Effector CD8-positive, alpha-beta T cell (primary cell): ENCODE measurements at regions not wholly inside any gene's neighbourhood (a gene's known extent, or its start where the extent isn't known, plus 50 kb on each side); places are given as distances from the start of the nearest gene placed in this dataset.
"Not testable (repeated sequence)": the region's sequence is repeated elsewhere in the genome, so short reads cannot be mapped to it uniquely, and the experiment has no call there.

ENCODE experiments used
- DNase-seq: peaks from one replicate; lab custom pipeline; 2025; lab: John Stamatoyannopoulos, UW

DNA sequence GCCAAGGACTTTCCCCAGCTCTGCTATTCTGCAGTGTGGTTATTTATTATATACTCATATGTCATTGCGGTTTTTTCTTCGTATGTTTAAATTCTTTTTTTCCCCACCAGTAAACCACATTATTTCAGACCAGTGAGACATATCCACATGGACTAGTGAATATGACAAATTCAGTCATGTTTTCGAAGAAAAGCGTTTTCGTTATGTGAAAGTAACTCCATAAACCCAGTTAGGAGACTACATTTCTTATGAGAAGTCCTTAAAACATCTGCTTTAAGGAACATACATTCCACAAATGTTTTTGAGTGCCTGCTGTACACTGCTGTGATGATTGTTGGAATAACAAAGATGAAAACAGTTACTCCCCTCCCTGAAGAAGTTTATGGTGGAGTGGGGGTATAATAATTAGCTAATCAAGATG lies 591.8 kb upstream of the CLINT1 start:
- DNase-seq = no peak

DNA sequence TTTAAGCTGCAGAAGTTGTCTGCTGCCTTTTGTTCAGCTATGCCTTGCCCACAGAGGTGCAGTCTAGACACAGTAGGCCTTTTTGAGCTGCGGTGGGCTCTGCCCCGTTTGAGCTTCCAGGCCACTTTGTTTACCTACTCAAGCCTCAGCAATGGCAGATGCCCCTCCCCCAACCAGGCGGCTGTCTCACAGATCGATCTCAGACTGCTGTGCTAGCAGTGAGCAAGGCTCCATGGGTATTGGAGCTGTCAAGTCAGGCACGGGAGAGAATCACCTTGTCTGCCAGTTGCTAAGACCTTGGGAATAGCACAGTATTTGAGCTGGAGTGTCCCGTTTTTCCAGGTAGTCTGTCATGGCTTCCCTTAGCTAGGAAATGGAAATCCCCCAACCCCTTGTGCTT lies 587.8 kb upstream of the CLINT1 start:
- not testable (repeated sequence) for DNase-seq

DNA sequence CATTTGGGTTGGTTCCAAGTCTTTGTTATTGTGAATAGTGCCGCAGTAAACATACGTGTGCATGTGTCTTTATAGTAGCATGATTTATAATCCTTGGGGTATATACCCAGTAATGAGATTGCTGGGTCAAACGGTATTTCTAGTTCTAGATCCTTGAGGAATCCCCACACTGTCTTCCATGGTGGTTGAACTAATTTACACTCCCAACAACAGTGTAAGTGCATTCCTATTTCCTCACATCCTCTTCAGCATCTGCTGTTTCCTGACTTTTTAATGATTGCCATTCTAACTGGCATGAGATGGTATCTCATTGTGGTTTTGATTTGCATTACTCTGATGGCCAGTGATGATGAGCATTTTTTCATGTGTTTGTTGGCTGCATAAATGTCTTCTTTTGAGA lies 580.3 kb upstream of the CLINT1 start:
- not testable (repeated sequence) for DNase-seq

DNA sequence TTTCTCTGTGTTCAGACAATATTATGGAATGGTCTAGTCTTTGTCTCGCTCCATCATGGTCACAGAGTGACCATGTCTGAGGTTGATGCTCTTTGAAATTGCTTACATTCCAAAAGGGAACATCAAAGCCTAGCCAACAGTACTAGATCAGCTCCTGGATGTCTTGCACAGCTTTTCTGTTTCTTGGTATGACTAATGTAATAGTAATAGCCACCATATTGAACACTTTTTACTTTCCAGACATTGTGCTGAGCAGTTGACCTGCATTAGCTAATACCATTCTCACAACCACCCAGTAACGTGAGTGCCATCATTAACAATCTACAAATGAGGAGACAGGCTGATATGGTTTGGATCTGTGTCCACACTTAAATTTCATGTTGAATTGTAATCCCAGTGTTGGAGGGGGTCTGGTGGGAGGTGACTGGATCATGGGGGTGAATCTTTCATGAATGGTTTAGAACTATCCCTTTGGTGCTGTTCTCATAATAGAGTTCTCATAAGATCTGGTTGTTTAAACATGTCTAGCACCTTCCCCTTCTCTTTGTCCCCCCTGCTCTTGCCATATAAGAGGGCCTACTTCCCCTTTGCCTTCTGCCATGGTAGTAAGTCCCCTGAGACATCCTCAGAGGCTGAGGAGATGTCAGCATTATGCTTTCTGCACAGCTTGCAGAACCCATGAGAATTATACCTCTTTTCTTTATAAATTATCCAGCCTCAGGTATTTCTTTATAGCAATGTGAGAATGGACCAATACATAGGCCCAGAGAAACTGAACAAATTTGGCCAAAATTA lies 577.5 kb upstream of the CLINT1 start:
- no peak for DNase-seq

DNA sequence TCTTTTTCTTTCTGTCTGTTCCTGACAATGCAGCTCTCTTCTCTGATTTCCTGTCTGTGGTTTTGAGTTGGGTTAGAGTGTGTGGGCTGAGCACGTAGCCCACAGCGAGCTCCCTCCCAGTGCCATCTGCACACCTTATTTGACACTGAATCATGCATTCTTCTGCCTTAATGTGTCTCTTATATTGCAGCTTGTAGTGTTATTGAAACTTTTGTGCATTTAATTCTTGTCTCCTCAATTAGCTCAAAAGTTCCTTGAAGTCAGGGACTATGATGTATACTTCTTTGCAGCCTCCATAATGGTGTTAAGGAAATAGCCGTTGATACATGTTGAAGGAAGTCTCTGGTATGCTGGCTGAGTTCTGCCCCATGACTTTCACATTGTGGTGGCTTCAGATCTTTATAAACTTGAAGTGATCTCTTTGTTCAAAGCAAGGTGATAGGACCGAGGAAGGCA lies 576.2 kb upstream of the CLINT1 start:
- DNase-seq = no peak

DNA sequence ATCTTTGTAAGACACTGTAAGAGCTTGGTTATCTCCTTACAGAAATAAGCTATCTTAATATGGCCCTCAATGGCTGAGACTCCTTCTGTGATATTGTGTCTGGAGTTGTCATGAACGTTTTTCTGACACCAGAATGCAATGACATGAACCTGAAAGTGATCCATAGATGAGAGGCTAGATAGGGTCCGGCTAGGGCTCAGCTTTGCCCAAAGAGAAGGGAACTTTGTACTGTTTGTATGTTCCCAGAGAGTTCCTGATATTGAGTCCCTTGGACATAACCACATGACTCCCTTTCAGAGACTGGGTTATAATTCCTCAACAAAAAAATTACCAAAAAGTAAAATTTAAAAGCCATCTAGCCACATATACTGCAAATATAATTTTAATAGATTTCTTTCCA lies 575.8 kb upstream of the CLINT1 start:
- DNase-seq = no peak

DNA sequence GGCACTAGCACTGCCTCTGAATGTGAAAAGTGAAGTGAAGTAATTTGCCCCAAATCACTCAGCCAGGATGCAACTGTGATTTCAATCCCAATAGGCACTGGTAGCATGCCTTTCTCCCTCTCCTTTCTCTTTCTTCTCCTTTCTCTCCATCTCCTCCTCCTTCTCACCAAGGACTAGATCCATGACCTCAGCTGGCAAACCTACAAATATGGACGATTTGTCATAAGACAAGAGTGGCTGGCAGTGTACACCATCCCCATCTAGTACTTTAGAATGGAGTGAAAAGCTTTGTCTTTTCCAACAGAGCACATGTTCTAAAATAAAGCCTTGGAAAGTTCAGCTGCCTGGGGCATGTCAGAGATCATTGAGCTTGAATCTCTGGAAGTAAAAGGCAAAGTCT lies 574.7 kb upstream of the CLINT1 start:
- DNase-seq = no peak

DNA sequence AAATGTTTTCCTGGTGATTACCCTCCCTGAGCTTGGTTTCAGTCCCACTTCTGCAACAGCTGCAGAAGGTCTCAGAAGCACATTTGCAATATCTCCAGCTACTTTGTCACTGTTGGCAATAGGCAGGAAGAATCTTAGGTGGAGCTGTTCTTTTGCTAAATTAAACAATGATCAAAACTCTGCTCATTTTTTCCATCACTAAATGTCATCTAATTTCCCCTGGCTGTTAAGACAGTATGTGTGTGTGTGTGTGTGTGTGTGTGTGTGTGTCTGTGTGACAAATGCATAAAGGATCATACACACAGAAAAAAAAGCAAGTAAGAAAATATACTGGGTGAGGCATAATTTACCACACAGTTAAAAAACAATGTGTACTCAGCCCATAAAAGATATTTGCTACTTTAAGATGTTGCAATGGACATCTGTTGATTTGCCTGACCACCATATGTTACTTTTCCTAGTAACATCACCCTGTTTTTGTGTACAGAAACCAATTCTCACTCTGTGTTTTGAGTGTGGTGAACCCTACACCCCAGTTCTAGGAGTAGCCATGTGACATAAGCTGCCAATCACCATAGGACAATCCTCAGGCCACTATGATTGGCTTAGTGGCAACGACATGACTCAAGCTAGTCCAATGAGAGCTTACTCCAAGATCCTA lies 572.6 kb upstream of the CLINT1 start:
- no peak for DNase-seq

DNA sequence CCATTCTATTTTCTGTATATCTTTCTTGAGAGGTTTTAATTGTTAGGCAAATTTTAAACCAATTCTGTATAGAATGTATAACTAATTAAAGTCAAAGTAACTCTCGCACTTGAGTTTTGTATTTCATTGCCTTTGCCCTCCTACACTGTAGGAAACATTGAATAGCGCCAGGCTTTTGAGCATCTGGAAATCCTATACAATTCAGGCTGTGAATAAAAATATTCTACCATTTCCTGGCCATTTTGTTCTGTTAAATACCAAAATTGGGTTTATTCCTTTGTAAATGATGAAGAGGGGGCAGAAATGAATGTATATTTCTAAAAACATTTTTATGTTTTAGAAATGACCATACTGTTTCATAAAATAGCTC lies 571.8 kb upstream of the CLINT1 start:
- DNase-seq = no peak

DNA sequence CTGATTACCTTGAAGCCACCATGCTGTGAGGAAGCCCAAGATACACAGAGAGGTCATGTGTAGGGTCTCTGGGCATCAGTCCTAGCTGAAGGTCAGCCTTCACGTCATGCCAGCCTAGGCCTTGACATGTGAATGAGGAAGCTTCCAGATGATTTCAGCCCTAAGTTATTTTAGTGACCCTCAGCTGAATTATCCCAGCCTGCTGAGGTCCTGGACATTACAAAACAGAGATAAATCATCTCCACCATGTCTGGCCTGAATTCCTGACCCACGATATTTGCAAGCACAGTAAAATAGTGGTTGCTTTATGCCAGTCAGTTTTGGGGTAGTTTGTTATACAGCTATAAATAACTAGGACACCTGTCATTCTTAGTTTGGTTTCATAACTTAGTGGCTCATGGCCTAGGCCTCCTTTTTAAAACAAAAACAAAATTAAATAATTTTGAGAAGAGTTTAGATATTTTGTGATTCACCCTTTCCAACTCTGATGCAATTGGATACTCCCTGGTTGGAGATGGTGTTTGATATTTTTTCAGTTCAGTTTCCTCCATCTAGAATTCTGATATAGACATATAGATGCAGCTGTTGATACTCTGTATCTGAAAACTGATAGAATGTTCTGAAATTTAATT lies 571.3 kb upstream of the CLINT1 start:
- DNase-seq = no peak

DNA sequence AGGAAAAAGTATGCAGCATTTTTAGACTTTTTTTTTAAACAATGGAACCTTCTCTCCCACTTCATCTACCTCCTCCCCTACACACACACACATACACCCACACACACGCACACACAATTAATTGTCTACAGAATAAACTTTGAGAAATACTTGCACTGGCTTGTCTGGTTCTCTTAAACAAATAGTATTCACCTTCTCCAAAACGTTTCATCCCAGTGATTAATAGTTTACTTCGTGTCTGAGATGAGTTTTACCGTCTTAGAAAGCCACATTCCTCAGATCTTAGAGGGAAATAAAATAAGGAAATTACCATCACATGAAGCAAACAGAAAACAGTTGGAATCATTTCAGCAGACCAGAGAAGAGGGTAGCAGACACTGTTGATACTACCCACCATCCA lies 570.6 kb upstream of the CLINT1 start:
- DNase-seq = no peak

DNA sequence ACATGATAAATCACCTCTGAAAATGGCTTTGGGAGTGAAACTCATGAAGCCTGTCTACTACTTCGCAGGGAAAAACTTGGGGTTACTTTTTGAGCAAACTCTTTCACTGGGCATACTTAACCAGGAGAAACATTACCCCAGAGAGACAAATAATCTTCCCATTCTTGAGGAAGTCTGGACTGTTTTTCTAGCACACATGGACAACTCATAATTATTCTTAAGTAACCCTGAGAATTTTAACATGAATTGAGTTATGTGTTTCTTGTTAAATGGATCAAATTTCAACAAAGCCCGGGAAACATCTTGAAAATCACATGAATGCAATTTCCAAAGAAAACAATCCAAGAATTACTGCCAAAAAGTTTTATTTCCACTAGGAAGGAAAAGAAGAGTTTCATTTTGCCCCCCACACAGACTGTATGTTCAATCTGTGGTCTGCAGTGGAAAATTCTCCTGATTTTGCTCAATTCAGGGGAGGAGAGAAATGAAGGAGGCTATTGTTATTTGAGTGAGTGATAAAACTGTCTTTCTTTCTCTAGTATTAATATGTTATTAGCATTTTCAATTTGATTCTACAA lies 564.8 kb upstream of the CLINT1 start:
- no peak for DNase-seq

DNA sequence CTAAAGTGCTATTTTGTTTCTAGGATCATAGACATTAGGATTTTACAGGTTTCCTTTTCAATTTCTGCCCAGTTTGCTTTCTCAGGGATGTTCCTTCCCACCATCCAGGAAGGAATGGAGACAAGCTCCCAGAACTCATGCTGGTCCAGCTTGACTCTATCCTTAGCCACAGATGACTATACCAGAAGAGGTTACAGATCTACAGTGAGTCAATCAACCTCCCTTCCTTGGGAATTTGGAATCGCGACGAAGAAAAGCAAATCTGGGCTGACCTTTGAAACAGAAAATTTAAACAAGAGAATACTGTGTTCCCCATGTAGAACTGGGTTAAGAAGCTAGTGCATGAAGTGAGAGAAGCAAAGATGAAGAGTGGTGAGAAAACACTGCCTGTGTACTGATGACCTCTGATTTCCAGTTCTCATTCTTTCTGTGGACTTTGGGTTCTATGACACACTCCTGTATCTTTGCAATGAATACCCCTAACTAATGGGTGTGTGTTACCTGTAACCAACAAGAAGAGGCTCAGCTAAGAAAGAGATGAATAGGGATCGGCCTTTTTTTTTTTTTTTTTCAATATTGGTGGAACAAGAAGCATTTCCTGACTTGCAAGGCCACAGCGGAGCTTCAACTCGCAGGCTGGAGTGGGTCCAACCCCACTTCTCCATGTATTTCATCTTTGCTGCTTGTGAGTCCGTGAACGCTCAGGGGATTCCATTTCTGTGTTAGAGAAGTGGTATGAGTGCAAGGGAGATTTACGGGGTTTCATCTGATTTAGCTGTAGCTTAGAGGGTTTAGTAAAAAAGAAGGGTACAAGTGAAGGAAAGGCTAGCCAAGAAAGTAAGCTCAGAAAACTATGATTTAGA lies 563.9 kb upstream of the CLINT1 start:
- DNase-seq = no peak

DNA sequence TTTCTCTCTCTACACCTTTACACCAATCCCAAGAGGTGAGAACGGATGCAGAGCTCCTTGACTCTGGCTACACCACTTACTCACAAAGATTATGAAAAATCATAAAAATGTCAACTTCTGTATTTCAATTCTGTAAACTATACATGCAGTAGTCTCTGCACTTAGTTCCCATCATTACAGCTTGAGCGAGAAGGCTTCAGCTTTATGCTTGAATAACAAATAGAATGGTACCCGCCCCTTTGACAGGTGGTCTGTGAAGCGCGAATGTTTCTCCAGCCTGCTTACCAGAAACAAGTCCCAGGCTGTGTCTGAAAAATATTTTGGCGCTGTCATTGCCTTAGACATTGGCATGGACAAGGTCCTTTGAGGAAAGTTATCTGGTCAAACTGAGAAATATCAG lies 562.4 kb upstream of the CLINT1 start:
- DNase-seq = no peak

DNA sequence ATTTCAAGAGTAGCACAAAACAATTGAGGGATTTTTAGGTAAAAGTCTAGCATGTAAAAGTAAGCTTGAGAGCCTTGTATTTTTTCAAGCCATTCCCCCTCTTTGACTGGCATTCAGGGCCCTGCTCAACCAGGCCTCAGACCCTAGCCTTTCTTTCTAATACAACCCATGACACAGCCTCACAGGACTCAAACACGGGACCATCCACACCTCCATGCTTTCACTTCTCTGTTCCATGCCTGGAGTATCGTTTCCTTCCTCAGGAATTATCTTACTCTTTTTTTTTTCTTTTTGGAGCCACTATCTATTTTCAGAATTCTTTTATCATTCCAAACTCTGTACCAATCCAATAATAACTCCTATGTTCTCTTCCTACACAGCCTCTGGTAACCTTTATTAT lies 560.2 kb upstream of the CLINT1 start:
- DNase-seq = no peak

DNA sequence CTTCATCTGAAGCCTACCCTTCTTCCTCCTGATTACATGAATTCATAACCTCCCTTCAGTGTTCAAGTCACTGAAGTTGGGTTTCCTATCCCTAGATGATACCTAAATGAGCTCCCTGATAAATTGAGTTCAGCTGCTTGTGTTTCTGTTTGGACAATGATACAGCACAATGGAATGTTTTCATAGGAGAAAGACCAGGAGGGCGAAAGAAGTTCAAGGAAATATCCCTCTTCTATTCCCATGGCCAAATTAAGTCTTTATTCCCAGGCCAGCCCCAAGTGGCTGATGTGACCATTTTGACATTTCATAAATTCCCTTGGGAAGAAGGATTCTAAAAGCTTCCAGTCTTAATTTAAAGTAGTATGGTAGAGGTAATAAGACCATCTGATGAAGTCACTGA lies 555.8 kb upstream of the CLINT1 start:
- DNase-seq = no peak

DNA sequence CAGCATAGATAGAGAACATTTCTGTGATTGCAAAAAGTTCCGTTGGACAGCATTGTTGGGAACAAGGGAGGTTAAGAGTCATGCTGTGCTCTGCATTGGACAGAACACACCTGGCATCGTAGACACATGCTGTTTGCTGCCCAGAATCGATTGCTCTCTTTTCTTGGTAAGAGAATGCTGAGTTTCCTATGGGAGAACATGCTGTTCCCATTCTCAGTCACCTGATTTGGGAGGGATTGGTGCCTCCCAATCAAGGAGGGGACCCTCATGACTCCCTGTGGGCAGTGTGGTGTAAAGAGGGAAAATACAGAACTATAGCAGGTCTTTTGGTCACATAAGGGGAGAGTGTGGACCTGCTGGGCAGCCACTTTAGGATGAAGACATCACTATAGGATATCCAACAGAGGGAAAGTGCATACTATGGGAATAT lies 555.4 kb upstream of the CLINT1 start:
- no peak for DNase-seq

DNA sequence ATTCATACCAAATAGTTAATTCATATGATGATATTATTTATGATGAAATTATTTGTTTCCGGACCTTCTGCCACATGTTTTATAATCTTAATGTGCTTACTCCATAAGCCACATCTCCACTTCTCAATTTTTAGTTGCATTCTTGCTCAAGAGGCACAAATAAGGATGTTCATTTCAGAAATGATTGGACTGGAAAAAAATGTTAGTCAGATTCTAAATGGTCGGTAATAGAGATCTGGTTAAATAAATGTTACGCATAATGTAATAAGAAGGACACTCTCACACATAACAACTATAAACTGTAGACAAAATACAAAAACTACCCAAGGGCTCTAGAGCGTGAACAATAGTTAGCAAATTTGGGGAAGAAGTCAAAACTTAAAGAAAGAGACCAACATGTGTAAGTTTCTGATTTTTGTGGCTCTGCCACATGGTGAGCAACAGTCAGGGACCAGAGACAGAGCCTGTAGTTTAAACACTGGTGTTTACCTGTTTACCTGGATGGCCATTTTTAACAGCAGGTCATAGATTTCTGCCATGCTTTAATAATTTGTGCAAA lies 554.3 kb upstream of the CLINT1 start:
- no peak for DNase-seq

DNA sequence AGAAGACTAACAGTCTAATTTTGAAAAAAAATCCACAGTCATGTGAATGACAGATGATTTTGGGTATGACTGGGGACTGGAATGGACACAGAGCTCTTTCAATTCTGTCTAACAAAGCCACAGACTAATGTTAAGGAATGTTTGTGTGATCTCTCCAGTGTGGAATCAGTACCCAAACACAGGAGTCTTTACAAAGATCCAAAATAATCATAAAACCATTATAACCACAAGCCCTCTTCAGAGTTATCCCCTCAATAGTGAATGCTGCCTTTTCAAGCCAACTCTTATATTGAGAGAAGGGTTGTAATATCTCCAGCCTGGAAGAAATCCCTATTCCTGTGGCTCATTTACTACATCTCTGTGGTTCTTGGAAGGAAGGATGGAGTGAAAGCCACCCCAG lies 552.0 kb upstream of the CLINT1 start:
- DNase-seq = no peak

DNA sequence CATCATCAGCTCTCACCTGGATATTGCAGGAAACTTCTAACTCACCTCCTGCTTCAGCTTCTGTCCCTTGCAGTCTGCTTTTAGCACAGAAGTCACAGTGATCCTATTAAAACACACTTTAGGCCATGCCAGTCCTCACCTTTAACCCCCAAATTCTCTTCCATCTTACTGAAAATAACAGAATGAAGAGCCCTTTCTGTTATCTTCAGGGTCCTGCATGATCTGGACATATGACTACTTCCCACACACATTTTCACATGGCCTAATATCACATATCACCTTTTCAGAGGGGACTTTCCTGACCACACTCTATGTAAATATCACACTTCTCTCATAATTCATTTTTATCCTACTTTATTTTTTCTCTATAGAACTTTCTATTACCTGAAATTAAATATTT lies 550.6 kb upstream of the CLINT1 start:
- DNase-seq = no peak

DNA sequence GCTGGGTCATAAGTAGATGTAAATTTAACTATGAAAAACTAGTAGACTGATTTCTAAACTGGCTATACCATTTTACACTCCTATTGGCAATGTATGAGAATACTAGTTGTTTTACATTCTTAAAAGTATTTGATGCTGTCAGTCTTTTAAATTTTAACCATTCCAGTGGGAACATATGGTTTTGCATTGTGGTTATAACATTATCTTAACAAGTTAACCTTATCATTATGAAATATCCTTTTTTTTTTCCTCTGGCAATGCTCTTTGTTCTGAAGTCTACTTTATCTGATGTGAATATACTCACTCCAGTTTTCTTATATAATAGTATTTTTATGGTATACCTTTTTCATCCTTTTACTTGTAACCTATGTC lies 548.9 kb upstream of the CLINT1 start:
- no peak for DNase-seq
